Retina (tissue), 1 donor: ENCODE measurements at regions not wholly inside any gene's neighbourhood (a gene's known extent, or its start where the extent isn't known, plus 50 kb on each side); places are given as distances from the start of the nearest gene placed in this dataset.

Experiments
- DNase-seq: peaks from one replicate; pipeline ENCODE4 v3.0.0-alpha.2; 2016

- DNase-seq, result no peak
Observed at GRCh38 chr6:126419901-126420300, 80.0 kb downstream of the CENPW start.

GRCh38 chr6:126422912-126423311, 83.0 kb downstream of the CENPW start:
- no peak for DNase-seq

- no peak for DNase-seq
Observed at GRCh38 chr6:126427713-126428112, 87.8 kb downstream of the CENPW start.

GRCh38 chr6:126429866-126430265, 90.0 kb downstream of the CENPW start:
- DNase-seq, result no peak

- no peak for DNase-seq
Observed at GRCh38 chr6:126432564-126432963, 92.6 kb downstream of the CENPW start.

- DNase-seq, result no peak
Observed at GRCh38 chr6:126433927-126434326, 94.0 kb downstream of the CENPW start.

- no peak for DNase-seq
Observed at GRCh38 chr6:126437205-126437604, 97.3 kb downstream of the CENPW start.

- no peak for DNase-seq
Observed at GRCh38 chr6:126439040-126439439, 99.1 kb downstream of the CENPW start.

- no peak for DNase-seq
Observed at GRCh38 chr6:126440923-126441322, 101.0 kb downstream of the CENPW start.

GRCh38 chr6:126444659-126445273, 104.9 kb downstream of the CENPW start:
- DNase-seq, result no peak

GRCh38 chr6:126446248-126446647, 106.3 kb downstream of the CENPW start:
- DNase-seq, result no peak

- DNase-seq, result no peak
Observed at GRCh38 chr6:126447367-126447766, 107.5 kb downstream of the CENPW start.

- DNase-seq, result no peak
Observed at GRCh38 chr6:126461045-126461444, 121.1 kb downstream of the CENPW start.

GRCh38 chr6:126464245-126464644, 124.3 kb downstream of the CENPW start:
- DNase-seq, result no peak

- no peak for DNase-seq
Observed at GRCh38 chr6:126475449-126475848, 135.5 kb downstream of the CENPW start.

GRCh38 chr6:126477678-126478077, 137.8 kb downstream of the CENPW start:
- DNase-seq, result no peak

GRCh38 chr6:126480268-126480667, 140.4 kb downstream of the CENPW start:
- DNase-seq, result no peak

- DNase-seq, result no peak
Observed at GRCh38 chr6:126481319-126481718, 141.4 kb downstream of the CENPW start.

- no peak for DNase-seq
Observed at GRCh38 chr6:126504792-126505191, 164.9 kb downstream of the CENPW start.

- DNase-seq, result no peak
Observed at GRCh38 chr6:126513198-126513597, 173.3 kb downstream of the CENPW start.

- no peak for DNase-seq
Observed at GRCh38 chr6:126516411-126516810, 176.5 kb downstream of the CENPW start.

GRCh38 chr6:126524811-126525326, 185.0 kb downstream of the CENPW start:
- DNase-seq, result no peak

- DNase-seq, result no peak
Observed at GRCh38 chr6:126526547-126526946, 186.6 kb downstream of the CENPW start.

- DNase-seq, result no peak
Observed at GRCh38 chr6:126526996-126527606, 187.2 kb downstream of the CENPW start.
